Endothelial cell of umbilical vein (primary cell): ENCODE measurements at regions not wholly inside any gene's neighbourhood (a gene's known extent, or its start where the extent isn't known, plus 50 kb on each side); places are given as distances from the start of the nearest gene placed in this dataset.

Source experiments
- BruUV-seq: library from RNA; stranded (reverse); fragments of 400-500 nt; replicated peaks from 2 replicates; lab custom pipeline; 2021; lab: Mats Ljungman, UMichigan
- CTCF ChIA-PET: fragments of 300-600, 350-600 bp; sonication (Branson Sonifier 250); formaldehyde crosslinking; loops from one replicate; lab custom pipeline; 2021; ENCODE audit warnings: antibody characterized with exemption, inconsistent platforms; lab: Charles Lee
- POLR2A ChIA-PET: fragments of 300-600, 350-600 bp; sonication (Branson Sonifier 250); formaldehyde crosslinking; loops from one replicate; lab custom pipeline; 2021; ENCODE audit warnings: antibody characterized with exemption, inconsistent platforms; lab: Charles Lee
- DNase-seq: peaks from one replicate; pipeline ENCODE4 v3.0.0-alpha.2; 2011; ENCODE audit warnings: low read depth, low spot score
- FAIRE-seq: peaks from 2 replicates; lab custom pipeline; 2011; peaks lifted over from hg19 to GRCh38; lab: Jason Lieb, UNC
- H2AFZ ChIP-seq: 2 replicates; pipeline ENCODE4 v1.6.0; 2012; ENCODE audit warnings: low read depth, low read length, control low read depth, inconsistent platforms
- H3K27ac ChIP-seq: 2 replicates; pipeline ENCODE4 v1.5.1; 2011; ENCODE audit warnings: low read depth, mild to moderate bottlenecking, control low read depth, low read length, moderate library complexity; ENCODE audit not compliant: insufficient read depth
- H3K27me3 ChIP-seq, 2 experiments: 2 replicates each; pipeline versions ENCODE4 v1.6.0 to v1.6.1; 2011; ENCODE audit warnings: low read length in 2 of 2, mixed read lengths in 1 of 2; ENCODE audit not compliant: control insufficient read depth in 2 of 2, insufficient read depth in 2 of 2
- H3K36me3 ChIP-seq, 2 experiments: 2 replicates in 1 of 2; 3 replicates in 1 of 2; pipeline ENCODE4 v1.5.1; 2011; ENCODE audit warnings: low read length in 2 of 2, mild to moderate bottlenecking in 1 of 2, moderate library complexity in 1 of 2; ENCODE audit not compliant: control insufficient read depth in 2 of 2, insufficient read depth in 2 of 2; ENCODE audit errors: extremely low read depth in 1 of 2
- H3K4me1 ChIP-seq: 3 replicates; pipeline ENCODE4 v1.5.1; 2011; ENCODE audit warnings: mild to moderate bottlenecking, low read length; ENCODE audit not compliant: control insufficient read depth, insufficient read depth; ENCODE audit errors: extremely low read depth
- H3K4me2 ChIP-seq: 2 replicates; pipeline ENCODE4 v1.6.1; 2011; ENCODE audit warnings: low read length, control low read depth, mixed read lengths; ENCODE audit not compliant: insufficient read depth
- H3K4me3 ChIP-seq, 3 experiments: fragments of 200-600 bp in 1 of 3; sonication (generic), shearing (Covaris generic) in 1 of 3; replicated peaks in 1 of 3; 2 replicates each; pipeline ENCODE4 v1.5.1; 2011 to 2016; ENCODE audit warnings: control low read depth in 3 of 3, low read length in 3 of 3, mild to moderate bottlenecking in 2 of 3, inconsistent platforms in 1 of 3, low read depth in 1 of 3, moderate library complexity in 1 of 3; ENCODE audit not compliant: insufficient read depth in 1 of 3
- H3K79me2 ChIP-seq: 2 replicates; pipeline ENCODE4 v1.6.0; 2012; ENCODE audit warnings: low read length, inconsistent platforms; ENCODE audit not compliant: control insufficient read depth, insufficient read depth
- H3K9ac ChIP-seq: replicated peaks from 2 replicates; pipeline ENCODE3; 2011; ENCODE audit warnings: low read length, control low read depth; ENCODE audit not compliant: insufficient read depth; ENCODE audit errors: extremely low read depth
- H3K9me1 ChIP-seq: replicated peaks from 3 replicates; pipeline ENCODE4 v1.6.0; 2011; ENCODE audit warnings: mild to moderate bottlenecking, low read length; ENCODE audit not compliant: control insufficient read depth, insufficient read depth; ENCODE audit errors: extremely low read depth
- H3K9me3 ChIP-seq: replicated peaks from 2 replicates; pipeline ENCODE4 v1.5.1; 2012; ENCODE audit warnings: low read length, inconsistent platforms; ENCODE audit not compliant: control insufficient read depth, insufficient read depth
- H4K20me1 ChIP-seq: replicated peaks from 2 replicates; pipeline ENCODE3; 2011; ENCODE audit warnings: mild to moderate bottlenecking, low read length; ENCODE audit not compliant: control insufficient read depth, insufficient read depth; ENCODE audit errors: extremely low read depth
- EZH2 ChIP-seq: IDR thresholded peaks from 2 replicates; pipeline ENCODE4 v1.6.1; 2012; ENCODE audit warnings: borderline replicate concordance, low read depth, mild to moderate bottlenecking, moderate library complexity, low read length, inconsistent platforms; ENCODE audit not compliant: severe bottlenecking
- FOS ChIP-seq: IDR thresholded peaks from 2 replicates; pipeline ENCODE4 v1.6.1; 2011; ENCODE audit warnings: mild to moderate bottlenecking, low read length, moderate library complexity, borderline replicate concordance; ENCODE audit not compliant: insufficient read depth
- GATA2 ChIP-seq: IDR thresholded peaks from 2 replicates; pipeline ENCODE4 v1.7.0; 2011; ENCODE audit warnings: low read depth, mild to moderate bottlenecking, moderate library complexity, mixed read lengths, low read length; ENCODE audit not compliant: insufficient read length, insufficient read depth
- JUN ChIP-seq: IDR thresholded peaks from 2 replicates; pipeline ENCODE4 v1.6.1; 2011; ENCODE audit warnings: borderline replicate concordance, low read depth; ENCODE audit not compliant: insufficient read length, insufficient read depth
- MYC ChIP-seq: IDR thresholded peaks from one replicate; pipeline ENCODE4 v1.6.1; 2011; ENCODE audit warnings: mild to moderate bottlenecking, low read depth, low read length
- POLR2A ChIP-seq: IDR thresholded peaks from 2 replicates; pipeline ENCODE4 v1.6.1; 2012; ENCODE audit warnings: low read depth, mild to moderate bottlenecking, control low read depth, low read length
- POLR2AphosphoS5 ChIP-seq: IDR thresholded peaks from 2 replicates; pipeline ENCODE4 v1.6.1; 2012; ENCODE audit warnings: low read depth, mild to moderate bottlenecking, control low read depth, low read length, moderate library complexity; ENCODE audit not compliant: insufficient read depth
- dilution Hi-C: fragments of 300-500 bp; cut with MboI; formaldehyde crosslinking; loops from one replicate; pipeline ENCODE4 v1.15.0; 2019; ENCODE audit warnings: low sequenced_read_pairs; ENCODE audit not compliant: extremely low pct_ligation_motif_present
- intact Hi-C: fragments of 100-400 bp; cut with micrococcal nuclease; formaldehyde crosslinking; loops from one replicate; pipeline ENCODE4 v1.10.0; 2022
- TF ChIP-seq, protein P1 (sequence below): IDR thresholded peaks from 2 replicates; pipeline ENCODE4 v1.6.1; 2011; ENCODE audit not compliant: insufficient read depth, insufficient read length
- TF ChIP-seq, protein P2 (sequence below), 2 donors: IDR thresholded peaks; 1 replicate in 1 of 2; 2 replicates in 1 of 2; pipeline ENCODE4 v1.5.1; 2011; ENCODE audit warnings: low read length in 2 of 2, mild to moderate bottlenecking in 2 of 2, moderate library complexity in 2 of 2, control low read depth in 1 of 2, inconsistent platforms in 1 of 2, low read depth in 1 of 2; ENCODE audit not compliant: insufficient read depth in 1 of 2; ENCODE audit errors: extremely low read depth in 1 of 2

DNA sequence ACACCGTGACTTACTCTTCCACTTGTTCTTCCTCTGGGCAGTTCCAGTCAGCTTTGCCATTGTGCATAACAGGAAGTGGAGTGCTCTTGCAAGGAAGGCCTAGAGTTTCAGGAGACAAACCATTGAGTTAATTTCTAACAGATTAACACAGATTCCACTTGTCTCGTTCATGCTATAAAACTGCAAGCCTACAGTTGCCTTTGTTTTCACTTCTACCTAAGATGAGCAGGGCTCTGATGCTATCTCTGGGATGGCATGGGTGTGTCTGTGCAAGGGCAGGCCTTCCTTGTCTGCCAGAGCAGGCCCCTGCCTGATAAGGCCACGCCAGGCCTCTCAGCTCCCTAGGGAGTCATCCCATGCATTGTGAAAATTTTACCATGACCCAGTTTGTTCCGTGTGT, 67.7 kb upstream of the PGRMC2 start:
- DNase-seq, result peak; percentile 41
- Histone ChIP-seq H3K9me1 (no peaks in the 10 kb centered on the region), H3K4me3 (no peak overlapping the region), H2AFZ (peak overlapping the region; percentile 83), H3K4me2 (peak overlapping the region; percentile 76), H4K20me1 (no peaks in the 10 kb centered on the region), H3K9ac (peak overlapping the region; percentile 30), H3K9me3 (no peaks in the 10 kb centered on the region), H3K27me3 (no peaks in the 10 kb centered on the region), H3K4me1 (peaks cover 34% of the 10 kb centered on the region), H3K36me3 (no peaks in the 10 kb centered on the region), H3K27ac (peak overlapping the region; percentile 86), H3K79me2 (no peaks in the 10 kb centered on the region)
- dilution Hi-C loops, result no loop called here
- intact Hi-C loops, result loop anchor here (2.0 kb wide), 2 partner anchors 31 to 33 kb away; no protein-coding TSS in a partner anchor
- BruUV-seq, result no TSS peak
- peak; percentile 26 for FAIRE-seq
- CTCF ChIA-PET, result interaction anchor here (1.5 kb wide), 1 partner anchor 34 kb away, joined by 7 read pairs; no protein-coding TSS in a partner anchor
- TF ChIP-seq, protein P1, sequence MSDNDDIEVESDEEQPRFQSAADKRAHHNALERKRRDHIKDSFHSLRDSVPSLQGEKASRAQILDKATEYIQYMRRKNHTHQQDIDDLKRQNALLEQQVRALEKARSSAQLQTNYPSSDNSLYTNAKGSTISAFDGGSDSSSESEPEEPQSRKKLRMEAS, result no peak
- TF ChIP-seq JUN, result no peak
- TF ChIP-seq POLR2AphosphoS5, result no peak
- no peak for TF ChIP-seq POLR2A
- TF ChIP-seq EZH2, result no peak
- TF ChIP-seq, protein P2, sequence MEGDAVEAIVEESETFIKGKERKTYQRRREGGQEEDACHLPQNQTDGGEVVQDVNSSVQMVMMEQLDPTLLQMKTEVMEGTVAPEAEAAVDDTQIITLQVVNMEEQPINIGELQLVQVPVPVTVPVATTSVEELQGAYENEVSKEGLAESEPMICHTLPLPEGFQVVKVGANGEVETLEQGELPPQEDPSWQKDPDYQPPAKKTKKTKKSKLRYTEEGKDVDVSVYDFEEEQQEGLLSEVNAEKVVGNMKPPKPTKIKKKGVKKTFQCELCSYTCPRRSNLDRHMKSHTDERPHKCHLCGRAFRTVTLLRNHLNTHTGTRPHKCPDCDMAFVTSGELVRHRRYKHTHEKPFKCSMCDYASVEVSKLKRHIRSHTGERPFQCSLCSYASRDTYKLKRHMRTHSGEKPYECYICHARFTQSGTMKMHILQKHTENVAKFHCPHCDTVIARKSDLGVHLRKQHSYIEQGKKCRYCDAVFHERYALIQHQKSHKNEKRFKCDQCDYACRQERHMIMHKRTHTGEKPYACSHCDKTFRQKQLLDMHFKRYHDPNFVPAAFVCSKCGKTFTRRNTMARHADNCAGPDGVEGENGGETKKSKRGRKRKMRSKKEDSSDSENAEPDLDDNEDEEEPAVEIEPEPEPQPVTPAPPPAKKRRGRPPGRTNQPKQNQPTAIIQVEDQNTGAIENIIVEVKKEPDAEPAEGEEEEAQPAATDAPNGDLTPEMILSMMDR (IDR thresholded peaks at IDR 0.05; ENCODE audit: extremely low read depth in 1 of 2, insufficient read depth in 1 of 2, low read depth in 1 of 2, low read length in 2 of 2), result no peak
- TF ChIP-seq GATA2, result no peak
- no peak for TF ChIP-seq FOS
- TF ChIP-seq MYC, result no peak
- POLR2A ChIA-PET, result no interaction called here
